C4-2B (cell line): ENCODE measurements at regions not wholly inside any gene's neighbourhood (a gene's known extent, or its start where the extent isn't known, plus 50 kb on each side); places are given as distances from the start of the nearest gene placed in this dataset.

ENCODE experiments used
- ZFX ChIP-seq: fragments of 450-650 bp; IDR thresholded peaks from 2 replicates; pipeline ENCODE4 v1.6.1; 2017
- TF ChIP-seq, protein P1 (sequence below): fragments of 450-650 bp; conservative IDR thresholded peaks from 2 replicates; pipeline ENCODE4 v1.5.1; 2017; ENCODE audit warnings: mild to moderate bottlenecking

DNA sequence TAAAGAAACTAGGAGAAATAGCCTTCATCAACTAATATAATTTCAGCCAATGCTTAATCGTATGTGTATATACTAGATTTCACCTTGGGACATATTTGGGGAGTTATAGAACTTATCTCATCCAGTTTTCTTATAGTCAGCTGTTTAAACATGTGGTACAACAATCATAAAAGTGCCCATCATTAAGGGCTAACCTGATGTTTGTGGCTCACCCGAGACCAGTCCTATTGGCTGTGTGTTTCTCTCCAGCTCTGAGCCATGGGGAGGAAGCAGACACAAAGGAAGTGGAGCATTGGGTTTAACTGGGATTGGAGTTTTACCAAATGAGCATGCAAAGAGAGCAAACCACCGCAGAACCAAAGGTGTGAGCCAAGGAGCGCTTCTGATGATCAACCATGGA, 114.3 kb upstream of the KLF12 start:
- TF ChIP-seq, protein P1, sequence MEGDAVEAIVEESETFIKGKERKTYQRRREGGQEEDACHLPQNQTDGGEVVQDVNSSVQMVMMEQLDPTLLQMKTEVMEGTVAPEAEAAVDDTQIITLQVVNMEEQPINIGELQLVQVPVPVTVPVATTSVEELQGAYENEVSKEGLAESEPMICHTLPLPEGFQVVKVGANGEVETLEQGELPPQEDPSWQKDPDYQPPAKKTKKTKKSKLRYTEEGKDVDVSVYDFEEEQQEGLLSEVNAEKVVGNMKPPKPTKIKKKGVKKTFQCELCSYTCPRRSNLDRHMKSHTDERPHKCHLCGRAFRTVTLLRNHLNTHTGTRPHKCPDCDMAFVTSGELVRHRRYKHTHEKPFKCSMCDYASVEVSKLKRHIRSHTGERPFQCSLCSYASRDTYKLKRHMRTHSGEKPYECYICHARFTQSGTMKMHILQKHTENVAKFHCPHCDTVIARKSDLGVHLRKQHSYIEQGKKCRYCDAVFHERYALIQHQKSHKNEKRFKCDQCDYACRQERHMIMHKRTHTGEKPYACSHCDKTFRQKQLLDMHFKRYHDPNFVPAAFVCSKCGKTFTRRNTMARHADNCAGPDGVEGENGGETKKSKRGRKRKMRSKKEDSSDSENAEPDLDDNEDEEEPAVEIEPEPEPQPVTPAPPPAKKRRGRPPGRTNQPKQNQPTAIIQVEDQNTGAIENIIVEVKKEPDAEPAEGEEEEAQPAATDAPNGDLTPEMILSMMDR = no peak
- no peak for TF ChIP-seq ZFX
